HG02571 (cell line): ENCODE measurements at regions not wholly inside any gene's neighbourhood (a gene's known extent, or its start where the extent isn't known, plus 50 kb on each side); places are given as distances from the start of the nearest gene placed in this dataset.
"Not testable (repeated sequence)": the region's sequence is repeated elsewhere in the genome, so short reads cannot be mapped to it uniquely, and the experiment has no call there.

Experiments used
- ATAC-seq: cut with Tn5 transposase; IDR thresholded peaks from one replicate; pipeline ENCODE4 v1.9.1; 2021; ENCODE audit warnings: mild to moderate bottlenecking, moderate library complexity; ENCODE audit not compliant: unreplicated experiment

DNA sequence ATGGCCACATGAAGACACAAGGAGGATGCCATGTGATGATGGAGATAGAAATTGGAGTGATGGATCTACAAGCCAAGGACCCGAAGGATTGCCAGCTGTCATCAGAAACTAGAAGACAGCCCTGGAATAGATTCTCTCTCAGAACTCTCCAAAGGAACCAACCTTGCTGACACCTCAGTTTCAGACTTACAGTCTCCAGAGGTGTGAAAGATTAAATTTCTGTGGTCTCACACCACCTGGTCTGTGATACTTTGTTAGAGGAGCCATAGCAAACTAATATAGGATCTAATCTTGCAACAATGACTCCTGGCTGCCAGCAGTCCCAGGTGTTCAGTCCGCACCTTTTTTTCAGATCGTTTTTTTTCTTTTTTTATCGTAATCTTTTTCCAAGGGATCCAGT is 647.3 kb upstream of the GHITM start:
- ATAC-seq = no peak

DNA sequence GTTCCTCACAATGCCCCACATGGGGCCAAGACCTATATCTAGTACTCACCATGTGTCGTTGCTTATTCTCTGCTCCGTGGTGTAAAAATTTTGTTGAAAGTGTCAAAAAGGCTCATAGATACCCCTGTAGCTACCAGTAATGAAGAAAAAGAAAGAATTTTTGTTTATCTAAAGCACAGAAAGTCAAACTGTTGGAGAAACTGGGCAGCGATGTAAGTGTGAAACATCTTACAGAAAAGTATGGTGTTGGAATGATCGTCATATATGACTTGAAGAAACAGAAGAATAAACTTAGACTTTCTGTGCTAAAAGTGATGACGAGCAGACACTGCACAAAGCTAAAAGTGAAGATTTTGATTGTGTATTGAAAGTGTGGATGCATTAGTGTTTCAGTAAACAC is 626.6 kb upstream of the GHITM start:
- no peak for ATAC-seq

DNA sequence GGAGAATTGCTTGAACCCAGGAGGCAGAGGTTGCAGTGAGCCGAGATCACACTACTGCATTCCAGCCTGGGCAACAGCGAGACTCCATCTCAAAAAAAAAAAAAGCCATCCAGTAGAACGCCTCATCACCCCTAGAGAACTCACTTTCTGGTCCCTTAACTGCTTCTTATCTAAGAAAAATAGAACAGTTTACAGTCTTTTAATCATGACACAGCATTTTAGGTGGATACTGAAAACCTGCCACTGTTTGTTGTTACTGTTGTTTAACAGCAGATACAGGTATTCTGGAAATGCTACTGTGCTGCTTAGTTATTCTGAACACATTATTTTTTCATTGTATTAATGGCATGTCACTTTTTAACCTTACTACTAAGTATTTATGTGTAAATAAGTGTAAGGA is 624.3 kb upstream of the GHITM start:
- ATAC-seq = no peak

DNA sequence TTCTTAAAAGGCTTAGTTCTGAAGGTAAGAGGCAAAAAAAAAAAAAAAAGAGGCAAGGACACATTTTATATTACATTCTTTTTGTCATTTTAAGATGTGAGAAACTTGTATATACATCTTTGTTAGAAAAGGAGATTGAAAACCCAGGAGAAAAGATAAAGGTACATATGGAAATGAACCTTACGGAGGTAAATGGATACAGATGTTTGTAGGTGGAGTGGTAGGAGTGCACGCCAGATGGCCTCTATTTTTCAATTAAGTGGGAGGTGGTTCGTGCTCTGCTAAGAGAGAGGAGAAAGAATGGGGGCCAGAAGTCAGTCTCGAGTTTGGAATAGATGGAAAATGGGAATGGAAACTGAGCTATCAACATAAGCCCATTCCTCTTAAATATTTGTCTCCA is 622.5 kb upstream of the GHITM start:
- ATAC-seq = no peak

DNA sequence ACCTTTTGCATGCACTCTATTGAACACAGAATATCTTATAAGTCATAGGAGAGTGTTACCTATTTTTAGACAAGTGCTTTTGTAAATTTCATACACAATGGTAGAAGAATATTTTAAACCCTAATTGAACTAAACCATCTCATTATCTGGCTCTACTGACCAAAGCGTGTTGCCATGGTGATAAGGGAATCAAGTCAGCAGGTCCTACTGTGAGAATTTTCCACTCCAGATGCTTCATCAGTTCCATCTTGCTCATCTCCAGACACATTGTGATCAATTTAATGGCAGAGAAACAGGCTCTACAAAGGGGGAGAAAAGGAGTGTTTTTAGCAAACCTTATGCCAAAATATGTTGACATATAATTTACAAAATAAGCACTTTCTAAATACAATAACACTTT is 621.9 kb upstream of the GHITM start:
- no peak for ATAC-seq

DNA sequence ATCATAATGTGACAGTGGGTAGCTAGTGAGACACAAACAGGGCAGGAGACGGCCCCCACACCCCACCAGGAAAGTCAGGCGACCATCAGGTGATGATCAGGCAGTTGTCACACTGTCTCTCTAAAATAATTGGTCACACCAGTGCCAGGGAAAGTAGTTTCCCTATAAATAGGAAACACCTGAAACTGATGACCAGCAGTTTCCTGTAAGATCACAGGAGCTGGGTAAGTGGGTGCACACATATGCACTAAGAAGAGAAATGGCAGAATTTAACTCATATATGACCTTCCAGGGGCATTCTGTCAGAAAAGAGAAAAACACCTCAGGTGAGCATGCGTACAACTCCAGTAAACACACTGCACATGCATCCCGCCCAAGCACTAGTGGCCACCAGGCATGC is 620.5 kb upstream of the GHITM start:
- ATAC-seq = no peak

DNA sequence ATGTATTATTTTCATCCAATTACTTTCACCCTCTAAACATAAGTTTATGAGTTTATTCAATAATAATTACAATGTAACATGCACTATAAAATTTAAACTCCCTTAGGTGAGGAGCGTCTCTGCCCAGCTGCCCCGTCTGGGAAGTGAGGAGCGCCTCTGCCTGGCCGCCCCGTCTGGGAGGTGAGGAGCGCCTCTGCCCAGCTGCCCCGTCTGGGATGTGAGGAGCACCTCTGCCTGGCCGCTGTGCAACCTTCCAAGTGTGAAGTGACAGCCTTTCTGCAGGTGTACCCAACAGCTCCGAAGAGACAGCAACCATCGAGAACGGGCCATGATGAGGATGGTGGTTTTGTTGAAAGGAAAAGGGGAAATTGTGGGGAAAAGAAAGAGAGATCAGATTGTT is 618.9 kb upstream of the GHITM start:
- not testable (repeated sequence) for ATAC-seq

DNA sequence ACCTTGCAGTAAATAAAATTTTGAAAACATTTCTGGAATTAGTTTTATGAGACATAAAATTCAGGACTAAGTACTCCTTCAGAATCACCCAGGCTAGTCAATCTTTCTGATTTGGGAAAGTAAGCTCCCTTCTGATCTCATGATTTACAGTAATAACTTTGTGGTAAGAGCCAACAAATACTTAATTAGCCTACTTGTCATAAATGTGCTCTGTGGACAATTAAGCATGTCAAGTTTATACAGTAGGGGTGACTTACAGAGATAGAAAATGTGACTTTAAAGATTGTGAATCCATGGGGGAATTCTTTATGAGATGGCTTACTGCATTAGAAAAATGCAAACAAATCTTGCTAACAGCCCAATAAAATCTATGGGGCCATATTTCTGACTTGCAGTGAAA is 616.9 kb upstream of the GHITM start:
- no peak for ATAC-seq

DNA sequence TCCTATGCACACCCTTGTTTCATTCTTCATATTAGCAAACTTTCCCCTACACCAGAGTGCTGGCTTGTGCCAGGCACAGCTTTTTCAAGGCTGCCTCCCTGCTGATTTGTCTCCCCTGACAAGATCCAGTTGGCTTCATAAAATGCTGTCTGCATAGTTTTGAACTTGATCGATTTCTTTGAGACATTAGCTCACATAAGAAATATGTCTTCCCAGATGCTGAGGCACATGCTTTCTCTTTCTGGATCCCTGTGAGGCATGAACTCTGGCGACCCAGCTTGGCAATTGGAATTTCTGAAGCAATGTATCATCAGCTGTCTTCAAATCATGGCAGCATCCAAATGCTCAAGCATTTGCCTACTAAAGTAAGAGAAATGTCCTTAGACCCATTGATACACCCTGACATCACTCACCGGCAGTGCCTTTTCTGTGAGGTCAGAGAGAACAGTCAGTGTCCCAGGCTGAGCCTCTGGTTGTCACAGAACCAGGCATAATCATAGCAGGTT is 616.4 kb upstream of the GHITM start:
- ATAC-seq = no peak

DNA sequence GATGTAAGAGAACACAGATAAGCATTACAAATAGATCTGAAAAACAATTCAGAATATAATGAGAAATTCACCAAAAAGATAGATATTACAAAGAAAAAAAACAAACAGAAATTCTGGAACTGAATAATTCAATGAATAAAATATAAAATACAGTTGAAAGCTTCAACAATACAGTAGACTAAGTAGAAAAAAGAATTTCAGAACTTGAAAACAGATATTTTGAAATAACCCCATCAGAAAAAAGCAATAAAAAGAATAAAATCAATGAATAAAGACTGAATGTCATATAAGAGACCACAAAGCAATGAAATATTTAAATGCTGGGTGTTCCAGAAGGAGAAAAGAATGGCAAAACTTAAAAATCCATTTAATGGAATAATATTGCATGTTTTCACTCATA is 611.4 kb upstream of the GHITM start:
- no peak for ATAC-seq

DNA sequence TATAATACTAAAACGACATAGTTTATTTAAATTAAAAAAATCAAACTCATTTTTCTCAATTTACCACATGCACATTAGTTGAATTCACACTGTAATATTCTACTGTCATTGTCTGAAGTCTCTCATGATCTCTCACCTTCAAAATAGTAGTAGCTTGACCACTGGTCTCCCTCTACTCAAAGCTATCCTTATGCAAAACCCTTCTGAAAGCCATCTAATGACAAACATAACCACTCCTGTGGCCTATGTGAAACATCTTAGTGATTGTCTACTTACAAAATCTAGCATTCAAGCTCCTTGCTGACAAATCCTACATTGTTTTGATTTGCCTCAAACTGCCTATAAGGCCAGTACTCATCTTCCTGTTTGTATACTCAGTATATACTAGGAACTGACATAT is 606.0 kb upstream of the GHITM start:
- peak; percentile 58 for ATAC-seq

DNA sequence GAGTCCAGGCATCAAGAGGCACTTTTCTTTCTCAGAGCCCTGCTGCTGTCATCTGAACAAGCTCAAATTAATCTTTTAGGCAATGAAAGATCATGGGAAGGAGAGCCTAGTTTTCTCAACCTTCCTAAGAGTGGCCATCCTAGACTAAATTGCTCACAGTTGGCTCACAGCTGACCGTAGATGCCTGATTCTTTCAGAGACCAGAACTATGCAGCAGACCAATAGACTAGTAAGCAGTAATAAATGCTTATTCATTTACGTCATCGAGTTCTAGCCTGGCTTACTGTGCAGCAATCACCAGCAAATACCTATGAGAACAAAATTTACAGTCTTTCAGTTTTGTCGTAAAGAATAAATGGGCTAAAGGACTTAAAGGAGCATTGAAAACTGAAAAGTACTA is 602.9 kb upstream of the GHITM start:
- ATAC-seq = no peak

DNA sequence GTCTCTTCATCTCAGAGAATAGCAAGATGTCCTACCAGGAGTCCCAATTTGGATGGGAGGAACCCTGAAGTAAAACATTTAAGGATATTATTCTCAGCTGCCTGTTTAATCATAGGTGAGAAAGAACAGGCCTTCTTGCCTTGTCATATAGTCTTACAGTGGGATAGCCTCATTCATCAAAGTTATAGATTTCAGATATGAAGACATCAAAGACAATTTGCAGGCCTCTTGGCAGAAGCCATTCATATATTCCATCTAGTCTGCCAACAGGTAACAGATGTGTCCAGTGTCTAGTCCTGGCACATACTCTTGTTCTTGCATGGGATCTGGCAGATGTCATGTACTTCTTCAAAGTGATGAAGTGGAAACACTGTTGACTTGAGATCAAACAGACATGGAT is 601.3 kb upstream of the GHITM start:
- no peak for ATAC-seq

DNA sequence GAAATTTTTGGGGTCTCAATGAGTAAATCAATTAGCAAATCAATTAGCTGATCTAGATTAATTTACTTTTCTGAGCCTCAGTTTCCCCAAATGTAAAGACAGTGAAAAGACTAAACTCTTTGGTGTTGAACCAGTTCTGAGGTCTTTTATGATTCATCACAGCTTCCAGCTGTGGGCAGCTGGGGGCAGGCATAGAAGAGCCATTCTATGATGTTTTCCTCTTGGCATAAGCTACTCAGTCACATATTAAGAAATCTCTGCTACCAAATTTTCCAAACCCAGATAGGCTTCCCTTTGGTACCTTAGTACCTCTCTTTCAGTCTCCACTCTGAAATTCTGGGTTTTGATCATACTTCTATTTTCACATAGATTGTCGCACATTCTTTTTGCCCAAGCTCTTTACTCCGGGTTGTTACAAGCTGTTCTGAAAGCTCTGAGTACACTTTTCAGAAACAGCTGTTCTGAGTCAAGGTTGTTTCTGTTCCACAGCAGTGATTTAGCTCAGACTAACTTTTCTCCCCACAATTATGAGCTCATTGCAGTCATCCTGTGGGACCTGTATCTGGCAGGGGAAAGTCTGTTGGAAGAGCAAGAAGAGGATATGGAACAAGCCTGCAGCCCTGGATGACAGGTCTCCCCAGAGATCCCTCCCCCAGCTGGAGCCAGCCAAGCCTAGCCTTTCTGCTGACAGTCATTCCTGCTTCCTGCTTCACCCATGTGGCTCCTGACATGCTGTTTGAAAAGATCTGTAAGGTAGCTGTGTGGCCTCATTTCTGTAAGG is 599.6 kb upstream of the GHITM start:
- ATAC-seq = peak; percentile 67

DNA sequence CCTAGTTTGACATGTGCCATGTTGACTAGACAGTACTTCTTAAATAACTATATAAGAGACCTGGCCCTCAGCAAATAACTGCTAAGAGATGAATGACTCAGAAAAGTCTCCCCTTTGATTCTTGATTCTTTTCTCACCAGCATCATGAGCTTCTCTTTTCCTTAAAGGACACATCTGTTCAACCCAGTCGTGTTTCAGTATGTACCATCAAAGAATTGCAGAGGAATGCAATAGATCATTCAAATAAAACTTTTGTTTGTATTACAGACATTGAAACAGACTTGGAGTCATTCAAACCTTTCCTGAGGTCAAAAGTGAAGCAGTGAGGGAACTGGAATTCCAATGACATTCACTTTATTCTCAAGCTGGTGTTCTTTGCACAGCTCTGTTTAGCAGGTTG is 598.3 kb upstream of the GHITM start:
- no peak for ATAC-seq

DNA sequence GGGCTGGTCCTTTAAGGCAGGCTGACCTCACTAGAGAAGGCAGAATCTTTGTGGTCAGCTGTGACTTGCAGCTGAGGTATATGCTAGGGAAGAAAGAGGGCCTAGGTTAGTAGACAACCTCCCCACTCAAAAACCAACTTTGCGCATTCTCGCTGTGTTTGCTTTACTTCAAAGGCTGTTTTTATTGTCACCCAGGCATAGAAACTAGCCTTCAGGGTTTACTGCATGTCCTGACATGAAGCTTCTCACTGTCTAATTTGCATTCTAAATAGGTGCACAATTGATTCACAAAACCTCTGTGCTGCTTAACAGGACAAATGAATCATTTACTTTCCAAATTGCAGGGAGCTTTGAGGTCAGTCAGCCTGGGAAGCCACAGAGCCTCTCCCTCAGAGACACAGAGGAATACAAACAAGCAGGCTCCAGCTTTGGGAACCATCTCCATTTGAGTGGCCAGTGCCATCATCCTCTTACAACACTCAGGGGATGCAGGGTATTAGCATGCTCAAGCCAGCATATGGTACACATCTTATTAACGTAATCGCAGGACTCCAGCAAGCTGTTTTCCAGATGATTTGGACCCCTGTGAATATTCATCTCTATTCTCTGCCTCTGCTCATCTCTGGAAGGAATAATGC is 596.4 kb upstream of the GHITM start:
- ATAC-seq = peak; percentile 45

DNA sequence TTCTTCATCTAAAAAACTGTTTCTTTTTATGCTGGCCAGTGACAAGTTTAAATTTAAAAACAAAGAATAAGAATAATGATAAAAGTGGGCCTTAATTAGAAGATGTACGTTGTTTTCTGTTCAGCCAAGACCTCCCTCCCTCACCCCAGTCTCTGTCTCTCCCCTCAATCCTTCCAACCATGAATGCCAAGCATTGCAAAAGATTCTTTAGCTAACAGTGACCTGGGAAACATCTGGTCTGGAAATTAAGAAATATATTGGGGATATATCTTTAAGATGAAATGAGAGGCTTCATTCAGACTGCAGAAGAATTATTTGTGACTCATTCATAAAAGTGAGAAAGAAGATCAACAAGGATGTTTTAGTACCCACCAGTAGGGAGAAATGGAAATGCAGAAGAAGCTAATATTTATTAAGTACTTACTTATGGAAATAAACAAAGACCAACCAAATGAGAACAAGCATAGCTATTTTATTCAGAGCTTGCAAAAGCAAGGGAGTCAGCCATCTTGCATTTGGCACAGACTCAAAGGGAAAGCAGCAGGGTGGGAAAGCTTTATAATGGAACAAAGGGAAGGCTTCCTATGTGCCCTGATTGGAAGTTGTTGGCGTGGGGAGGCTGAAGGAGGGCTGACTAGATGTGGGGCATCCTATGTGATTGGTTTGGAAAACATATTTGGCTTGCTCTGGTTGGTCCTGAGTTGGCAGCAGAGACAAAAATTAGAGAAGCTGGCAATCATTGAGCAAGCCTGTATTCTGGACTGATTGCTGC is 595.4 kb upstream of the GHITM start:
- ATAC-seq = no peak

DNA sequence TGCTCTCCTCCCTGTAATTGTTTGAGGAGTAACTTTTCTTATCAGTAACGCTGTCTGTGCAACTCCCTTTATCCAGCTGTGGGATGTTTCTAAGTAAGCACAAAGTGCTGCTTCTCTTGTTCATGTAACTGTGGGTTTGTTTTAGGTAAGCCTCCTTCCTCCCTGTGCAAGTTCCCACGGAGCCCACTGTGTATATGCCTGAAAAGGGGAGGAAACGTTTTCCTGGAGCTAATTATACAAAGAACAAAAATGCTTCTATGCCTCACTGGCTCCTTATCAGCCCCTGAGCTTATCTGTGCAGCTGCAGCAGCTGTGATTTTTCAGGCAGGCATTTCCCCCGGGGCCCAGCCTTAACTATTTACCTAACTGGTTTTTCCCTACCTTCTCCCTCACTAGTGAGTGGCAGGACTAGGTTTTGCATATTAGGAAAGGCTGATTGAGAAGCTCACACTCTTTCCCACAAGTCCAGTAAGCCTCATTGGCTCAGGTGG is 593.4 kb upstream of the GHITM start:
- ATAC-seq = peak; percentile 38

DNA sequence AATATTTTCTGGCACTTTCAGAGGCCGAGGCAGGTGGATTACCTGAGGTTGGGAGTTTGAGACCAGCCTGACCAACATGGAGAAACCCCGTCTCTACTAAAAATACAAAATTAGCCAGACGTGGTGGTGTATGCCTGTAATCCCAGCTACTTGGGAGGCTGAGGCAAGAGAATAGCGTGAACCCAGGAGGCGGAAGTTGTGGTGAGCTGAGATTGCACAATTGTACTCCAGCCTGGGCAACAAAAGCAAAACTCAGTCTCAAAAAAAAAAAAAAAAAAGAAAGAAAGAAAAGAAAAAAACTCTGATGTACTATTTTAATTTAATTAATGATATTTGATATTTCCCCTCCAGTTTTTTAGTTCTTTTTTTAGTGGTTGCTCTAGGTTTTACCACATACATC is 588.1 kb upstream of the GHITM start:
- ATAC-seq = not testable (repeated sequence)

DNA sequence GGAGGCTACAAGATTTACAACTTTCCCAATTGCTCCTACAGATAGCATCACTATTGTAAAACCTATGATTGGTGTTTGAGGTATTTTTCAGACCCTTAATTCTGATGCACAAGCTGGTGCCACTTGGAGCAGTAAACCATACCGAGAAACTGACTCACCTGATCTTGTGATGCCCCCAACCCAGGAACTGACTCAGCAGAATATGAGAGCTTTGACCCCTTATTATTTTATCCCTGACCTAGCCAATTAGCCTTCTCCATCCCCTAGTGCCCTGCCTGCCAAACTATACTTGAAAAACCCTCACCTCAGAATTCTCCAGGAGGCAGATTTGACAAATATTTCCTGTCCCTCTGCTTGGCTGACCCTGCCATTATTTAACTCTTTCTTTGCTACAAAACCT is 585.9 kb upstream of the GHITM start:
- no peak for ATAC-seq

DNA sequence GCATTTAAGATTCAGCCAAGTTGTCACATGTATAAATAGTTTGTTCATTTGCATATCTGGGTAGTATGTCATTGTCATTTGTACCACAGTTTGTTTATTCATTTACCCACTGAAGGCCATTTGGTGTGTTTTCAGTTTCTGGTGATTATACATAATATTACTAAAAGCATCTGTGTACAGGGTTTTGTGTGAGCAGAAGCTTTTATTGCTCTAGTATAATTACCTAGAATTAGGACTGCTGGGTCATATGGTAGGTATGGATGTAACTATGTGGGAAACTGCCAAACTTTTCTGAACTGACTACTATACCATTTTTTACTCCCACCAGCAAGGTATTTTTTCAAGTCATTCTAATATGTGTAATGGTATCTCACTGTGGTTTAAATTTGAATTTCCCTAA is 584.0 kb upstream of the GHITM start:
- peak; percentile 67 for ATAC-seq

DNA sequence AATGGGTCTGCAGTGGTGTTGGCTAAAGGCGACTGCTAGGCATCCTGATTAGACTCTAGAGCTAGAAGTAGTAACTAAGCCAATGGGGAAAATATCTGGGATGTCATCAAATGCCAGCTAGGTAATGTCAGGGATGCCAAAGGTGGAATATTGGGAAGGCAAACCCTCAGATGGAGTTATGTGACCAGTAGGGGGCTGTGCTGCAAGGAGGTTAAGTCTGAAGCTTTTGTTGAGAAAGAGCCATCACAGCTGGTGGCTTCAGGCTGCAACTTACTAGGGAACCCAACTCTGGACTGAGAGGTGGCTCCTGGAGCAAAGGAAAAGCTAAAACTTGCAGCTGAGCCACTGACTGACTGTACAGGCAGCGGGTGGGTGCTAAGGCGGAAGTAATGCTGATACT is 576.9 kb upstream of the GHITM start:
- no peak for ATAC-seq
